Activated T-helper 2 cell treated with anti-CD3 and anti-CD28 coated beads, Interferon-gamma antibody, Interleukin-2, Interleukin-4, amounts not matched to agents 10 μg/mL and 5 μg/mL and 100 μg/mL, durations not matched to agents 14 hours and 24 hours and 36 hours (primary cell): ENCODE measurements at regions not wholly inside any gene's neighbourhood (a gene's known extent, or its start where the extent isn't known, plus 50 kb on each side); places are given as distances from the start of the nearest gene placed in this dataset.

Experiments used
- DNase-seq: peaks from one replicate; pipeline ENCODE4 v3.0.0; 2021; ENCODE audit warnings: low spot score
- H3K27ac Mint-ChIP-seq: one replicate; pipeline ENCODE4 v1.8.0; 2021; ENCODE audit warnings: mixed read lengths
- H3K27me3 Mint-ChIP-seq: one replicate; pipeline ENCODE4 v1.8.0; 2021; ENCODE audit warnings: low read depth, mixed read lengths
- H3K36me3 Mint-ChIP-seq: one replicate; pipeline ENCODE4 v1.8.0; 2021; ENCODE audit warnings: low read depth, mixed read lengths
- H3K4me1 Mint-ChIP-seq: one replicate; pipeline ENCODE4 v1.8.0; 2021; ENCODE audit warnings: low read depth, mixed read lengths
- H3K4me3 Mint-ChIP-seq: one replicate; pipeline ENCODE4 v1.8.0; 2021; ENCODE audit warnings: low read depth, mild to moderate bottlenecking, moderate library complexity, mixed read lengths
- H3K9me3 Mint-ChIP-seq: one replicate; pipeline ENCODE4 v1.8.0; 2021; ENCODE audit warnings: mixed read lengths
- intact Hi-C: fragments of 100-400 bp; cut with micrococcal nuclease; formaldehyde crosslinking; loops from one replicate; pipeline ENCODE4 v1.15.1; 2023

- no peaks in the 10 kb centered on the region for H3K27me3 Mint-ChIP-seq
- no peak overlapping the region for H3K4me3 Mint-ChIP-seq
- DNase-seq, result no peak
- peaks cover 11% of the 10 kb centered on the region for H3K9me3 Mint-ChIP-seq
- intact Hi-C loops, result no loop called here
- no peak overlapping the region for H3K27ac Mint-ChIP-seq
- H3K4me1 Mint-ChIP-seq, result no peaks in the 10 kb centered on the region
- H3K36me3 Mint-ChIP-seq, result no peaks in the 10 kb centered on the region
Measured at GRCh38 chr6:19492636-19493405, 344.3 kb upstream of the ID4 start.

GRCh38 chr6:19501737-19502245, 335.4 kb upstream of the ID4 start:
- no peaks in the 10 kb centered on the region for H3K27me3 Mint-ChIP-seq
- intact Hi-C loops, result no loop called here
- no peak overlapping the region for H3K4me3 Mint-ChIP-seq
- H3K36me3 Mint-ChIP-seq, result no peaks in the 10 kb centered on the region
- peaks cover 43% of the 10 kb centered on the region for H3K9me3 Mint-ChIP-seq
- no peak overlapping the region for H3K27ac Mint-ChIP-seq
- no peaks in the 10 kb centered on the region for H3K4me1 Mint-ChIP-seq
- DNase-seq, result no peak

DNA sequence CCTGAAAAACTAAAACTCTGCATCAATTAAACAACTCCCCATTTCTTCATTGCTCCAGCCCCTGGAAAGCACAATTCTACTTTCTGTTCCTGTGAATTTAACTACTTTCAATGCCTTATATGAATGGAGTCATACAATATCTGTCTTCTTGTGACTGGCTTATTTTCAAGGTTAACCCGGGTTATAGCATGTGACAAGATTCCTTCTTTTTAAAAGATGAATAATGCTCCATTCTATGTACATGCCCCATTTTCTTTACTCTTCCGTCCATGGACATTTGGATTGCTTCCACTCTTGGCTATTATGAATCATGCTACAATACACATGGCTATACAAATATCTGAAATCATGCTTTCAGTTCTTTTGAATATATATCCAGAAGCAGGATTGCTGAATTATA, 334.9 kb upstream of the ID4 start:
- Mint-ChIP-seq H3K36me3 (no peaks in the 10 kb centered on the region), H3K4me3 (no peak overlapping the region), H3K27me3 (no peaks in the 10 kb centered on the region)

DNA sequence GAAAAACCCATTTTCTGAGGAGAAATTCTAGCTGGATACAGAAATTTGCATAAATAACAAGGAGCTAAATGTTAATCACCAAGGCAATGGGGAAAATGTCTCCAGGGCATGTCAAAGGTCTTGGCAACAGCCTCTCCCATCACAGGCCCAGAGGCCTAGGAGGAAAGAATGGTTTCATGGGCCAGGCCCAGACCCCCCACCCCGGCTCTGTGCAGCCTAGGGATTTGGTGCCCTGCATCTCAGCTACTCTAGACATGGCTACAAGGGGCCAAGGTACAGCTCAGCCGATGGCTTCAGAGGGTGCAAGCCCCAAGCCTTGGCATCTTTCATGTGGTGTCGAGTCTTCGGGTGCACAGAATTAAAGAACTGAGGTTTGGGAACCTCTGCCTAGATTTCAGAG, 321.2 kb upstream of the ID4 start:
- intact Hi-C loops, result no loop called here

More for the DNA sequence above, 334.9 kb upstream of the ID4 start:
- DNase-seq, result no peak
- Mint-ChIP-seq H3K27ac (no peak overlapping the region), H3K4me1 (no peaks in the 10 kb centered on the region), H3K9me3 (peaks cover 48% of the 10 kb centered on the region)
- intact Hi-C loops, result no loop called here

GRCh38 chr6:19519941-19520340, 317.2 kb upstream of the ID4 start:
- intact Hi-C loops, result no loop called here

More for the DNA sequence above, 321.2 kb upstream of the ID4 start:
- no peaks in the 10 kb centered on the region for H3K27me3 Mint-ChIP-seq
- no peak overlapping the region for H3K4me3 Mint-ChIP-seq
- peaks cover 57% of the 10 kb centered on the region for H3K9me3 Mint-ChIP-seq
- no peaks in the 10 kb centered on the region for H3K4me1 Mint-ChIP-seq
- no peak overlapping the region for H3K27ac Mint-ChIP-seq
- DNase-seq, result no peak
- no peaks in the 10 kb centered on the region for H3K36me3 Mint-ChIP-seq

DNA sequence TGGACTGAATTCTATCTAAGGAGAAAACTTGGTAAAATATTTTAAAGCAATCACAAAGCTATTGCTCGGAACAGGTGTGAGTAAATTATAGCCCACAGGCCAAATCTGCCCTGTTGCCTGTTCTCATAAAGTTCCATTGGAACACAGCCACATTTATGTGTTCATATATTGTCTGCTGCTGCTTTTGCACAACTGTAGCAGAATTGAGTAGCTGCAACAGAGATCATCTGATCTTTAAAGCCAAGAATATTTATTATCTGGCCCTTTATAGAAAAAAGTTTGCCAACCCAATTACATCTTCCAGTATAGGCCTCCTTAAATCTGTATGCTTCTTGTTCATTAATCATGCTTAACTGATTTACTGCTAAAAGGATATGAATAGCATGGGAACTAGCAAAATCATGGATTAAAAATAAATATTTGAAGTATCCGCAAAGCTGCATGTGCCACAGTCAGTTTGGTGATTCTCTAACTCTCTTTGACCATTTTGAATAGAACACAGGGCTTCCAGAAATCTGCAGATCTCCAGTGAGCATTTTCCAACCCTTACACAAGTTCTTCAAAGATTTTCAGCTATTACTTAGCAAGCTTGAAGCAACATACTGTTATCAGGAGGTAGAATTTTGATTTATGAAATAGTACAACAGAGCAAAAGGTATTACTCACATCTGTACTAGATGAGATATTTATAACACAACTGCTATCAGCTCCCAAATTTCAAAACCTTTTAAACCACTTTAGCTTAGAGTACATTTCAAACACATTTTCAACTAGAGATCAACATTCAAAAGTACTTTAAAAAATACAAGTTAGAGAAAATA, 312.6 kb upstream of the ID4 start:
- Mint-ChIP-seq H3K36me3 (no peaks in the 10 kb centered on the region), H3K27ac (no peak overlapping the region)

More at GRCh38 chr6:19519941-19520340, 317.2 kb upstream of the ID4 start:
- Mint-ChIP-seq H3K9me3 (peaks cover 37% of the 10 kb centered on the region), H3K4me3 (no peak overlapping the region), H3K4me1 (no peaks in the 10 kb centered on the region), H3K27me3 (no peaks in the 10 kb centered on the region), H3K27ac (no peak overlapping the region), H3K36me3 (no peaks in the 10 kb centered on the region)
- no peak for DNase-seq

DNA sequence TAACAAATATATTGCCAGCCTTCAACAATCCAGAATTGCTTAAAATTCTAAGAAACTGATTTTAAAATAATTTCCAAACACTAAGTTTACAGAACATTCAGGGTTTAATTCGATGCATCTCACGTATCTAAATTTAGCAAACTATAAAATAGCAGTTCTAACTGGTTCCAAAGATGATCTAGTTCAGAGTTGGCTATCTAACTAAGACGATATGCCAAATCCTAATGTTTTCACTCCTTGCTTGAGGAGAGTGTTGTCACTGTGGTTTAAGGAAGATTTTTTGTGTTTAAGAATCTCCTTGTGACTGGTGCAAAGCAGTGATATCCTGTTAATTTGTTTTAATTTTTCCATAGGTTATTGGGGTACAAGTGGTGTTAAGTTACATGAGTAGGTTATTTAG, 311.5 kb upstream of the ID4 start:
- peaks cover 18% of the 10 kb centered on the region for H3K9me3 Mint-ChIP-seq
- H3K36me3 Mint-ChIP-seq, result no peaks in the 10 kb centered on the region
- no peaks in the 10 kb centered on the region for H3K27me3 Mint-ChIP-seq
- no peak for DNase-seq
- no peaks in the 10 kb centered on the region for H3K4me1 Mint-ChIP-seq
- intact Hi-C loops, result no loop called here
- no peak overlapping the region for H3K4me3 Mint-ChIP-seq
- H3K27ac Mint-ChIP-seq, result no peak overlapping the region

More for the DNA sequence above, 312.6 kb upstream of the ID4 start:
- no peaks in the 10 kb centered on the region for H3K4me1 Mint-ChIP-seq
- intact Hi-C loops, result no loop called here
- DNase-seq, result no peak
- no peak overlapping the region for H3K4me3 Mint-ChIP-seq
- no peaks in the 10 kb centered on the region for H3K27me3 Mint-ChIP-seq
- peaks cover 24% of the 10 kb centered on the region for H3K9me3 Mint-ChIP-seq

DNA sequence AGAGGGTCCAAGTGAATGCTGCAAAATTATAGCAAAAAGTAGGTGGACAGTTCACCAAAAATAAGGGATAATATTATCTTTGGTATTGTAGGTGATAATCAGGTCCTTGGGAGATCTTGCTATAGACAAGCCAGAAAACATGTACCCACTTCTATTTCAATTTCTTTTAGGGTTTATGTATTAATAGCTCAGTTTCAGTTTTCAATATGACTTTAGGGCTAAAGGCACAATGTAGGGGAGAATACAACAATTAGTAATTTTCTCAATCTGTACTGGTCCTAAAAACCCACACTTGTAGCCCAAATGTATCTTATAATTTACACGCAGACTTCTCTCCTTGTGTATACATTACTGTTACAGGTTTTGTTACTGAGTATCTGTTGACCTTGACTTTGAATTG, 307.0 kb upstream of the ID4 start:
- H3K9me3 Mint-ChIP-seq, result peaks cover 14% of the 10 kb centered on the region
- H3K36me3 Mint-ChIP-seq, result no peaks in the 10 kb centered on the region
- intact Hi-C loops, result no loop called here
- H3K27me3 Mint-ChIP-seq, result no peaks in the 10 kb centered on the region
- H3K4me3 Mint-ChIP-seq, result no peak overlapping the region
- no peak overlapping the region for H3K27ac Mint-ChIP-seq
- no peaks in the 10 kb centered on the region for H3K4me1 Mint-ChIP-seq
- no peak for DNase-seq

GRCh38 chr6:19535351-19535750, 301.8 kb upstream of the ID4 start:
- no peaks in the 10 kb centered on the region for H3K4me1 Mint-ChIP-seq
- intact Hi-C loops, result no loop called here
- H3K9me3 Mint-ChIP-seq, result peaks cover 15% of the 10 kb centered on the region
- H3K36me3 Mint-ChIP-seq, result no peaks in the 10 kb centered on the region
- no peak for DNase-seq
- no peak overlapping the region for H3K27ac Mint-ChIP-seq
- no peak overlapping the region for H3K4me3 Mint-ChIP-seq
- no peaks in the 10 kb centered on the region for H3K27me3 Mint-ChIP-seq

DNA sequence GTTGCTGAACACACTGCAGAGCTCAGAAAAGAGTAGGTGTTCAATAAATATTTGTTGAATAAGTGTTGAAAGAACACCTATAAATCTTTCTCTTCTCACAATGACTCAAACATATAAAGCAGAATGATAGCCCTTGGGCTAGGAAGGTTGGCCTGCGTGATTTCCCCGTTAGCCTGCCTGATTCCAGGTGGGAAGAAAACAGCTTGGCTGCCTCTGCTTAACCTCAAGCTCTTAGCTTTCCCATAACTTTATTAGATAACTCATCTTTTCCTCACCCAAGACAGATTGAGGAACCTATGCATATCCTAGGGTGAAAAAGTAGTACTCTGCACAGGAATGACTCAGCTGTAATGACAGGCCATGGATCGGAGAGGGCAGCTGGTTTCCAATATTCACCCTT, 300.3 kb upstream of the ID4 start:
- no peaks in the 10 kb centered on the region for H3K36me3 Mint-ChIP-seq
- intact Hi-C loops, result no loop called here

DNA sequence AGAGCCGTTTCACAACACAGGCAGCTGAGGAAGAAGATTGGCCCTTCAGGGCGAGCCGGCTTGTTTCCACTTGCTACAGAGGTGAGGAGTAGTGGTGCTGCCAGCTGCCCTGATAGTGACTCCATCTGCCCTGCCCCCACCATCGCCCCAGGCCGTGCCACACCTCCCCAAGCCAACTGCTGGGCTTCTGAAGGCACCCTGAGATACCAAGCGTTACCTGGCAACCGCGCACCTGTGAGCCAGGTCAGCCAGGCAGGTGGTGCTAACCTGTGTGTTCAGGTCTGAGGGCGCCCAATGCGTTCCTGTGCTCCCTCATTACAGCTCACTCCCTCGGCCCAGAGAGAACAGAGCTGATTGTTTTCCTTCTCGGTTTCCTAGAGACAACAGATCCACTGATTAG, 299.1 kb upstream of the ID4 start:
- DNase-seq, result no peak
- no peaks in the 10 kb centered on the region for H3K4me1 Mint-ChIP-seq
- H3K36me3 Mint-ChIP-seq, result no peaks in the 10 kb centered on the region
- H3K9me3 Mint-ChIP-seq, result peaks cover 22% of the 10 kb centered on the region
- H3K27me3 Mint-ChIP-seq, result no peaks in the 10 kb centered on the region
- H3K27ac Mint-ChIP-seq, result no peak overlapping the region
- no peak overlapping the region for H3K4me3 Mint-ChIP-seq
- intact Hi-C loops, result no loop called here

More for the DNA sequence above, 300.3 kb upstream of the ID4 start:
- Mint-ChIP-seq H3K9me3 (peaks cover 22% of the 10 kb centered on the region), H3K27ac (no peak overlapping the region), H3K4me3 (no peak overlapping the region), H3K4me1 (no peaks in the 10 kb centered on the region), H3K27me3 (no peaks in the 10 kb centered on the region)
- no peak for DNase-seq

DNA sequence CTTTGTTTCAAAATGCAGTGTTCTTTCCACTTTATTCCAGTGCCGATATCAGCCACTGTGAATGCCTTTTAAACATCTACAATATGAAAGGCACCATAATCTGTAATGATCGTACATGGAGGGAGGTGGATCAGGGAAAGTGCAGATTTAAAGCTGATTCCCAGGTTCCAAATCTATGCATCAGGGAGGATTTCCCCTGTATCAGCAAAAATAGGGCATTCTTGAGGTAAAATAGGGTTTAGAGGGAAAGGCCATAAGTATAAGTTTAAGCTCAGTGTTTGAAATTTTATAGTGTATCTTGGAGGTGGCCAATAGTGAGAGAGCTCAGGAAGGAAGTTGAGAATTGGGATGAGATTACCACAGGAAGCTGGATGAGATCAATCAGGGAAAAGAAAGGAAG, 289.7 kb upstream of the ID4 start:
- no peaks in the 10 kb centered on the region for H3K4me1 Mint-ChIP-seq
- no peak for DNase-seq
- H3K9me3 Mint-ChIP-seq, result peaks cover 5% of the 10 kb centered on the region
- intact Hi-C loops, result no loop called here
- no peaks in the 10 kb centered on the region for H3K27me3 Mint-ChIP-seq
- no peaks in the 10 kb centered on the region for H3K36me3 Mint-ChIP-seq
- H3K4me3 Mint-ChIP-seq, result no peak overlapping the region
- H3K27ac Mint-ChIP-seq, result no peak overlapping the region

GRCh38 chr6:19549109-19549508, 288.1 kb upstream of the ID4 start:
- no peak for DNase-seq
- no peaks in the 10 kb centered on the region for H3K27me3 Mint-ChIP-seq
- H3K36me3 Mint-ChIP-seq, result no peaks in the 10 kb centered on the region
- H3K9me3 Mint-ChIP-seq, result peaks cover 15% of the 10 kb centered on the region
- no peak overlapping the region for H3K27ac Mint-ChIP-seq
- H3K4me1 Mint-ChIP-seq, result no peaks in the 10 kb centered on the region
- intact Hi-C loops, result no loop called here
- H3K4me3 Mint-ChIP-seq, result no peak overlapping the region
